Endothelial cell of umbilical vein (primary cell): ENCODE measurements at regions not wholly inside any gene's neighbourhood (a gene's known extent, or its start where the extent isn't known, plus 50 kb on each side); places are given as distances from the start of the nearest gene placed in this dataset.

Experiments used
- CTCF ChIP-seq, 2 donors: IDR thresholded peaks; 1 replicate in 1 of 2; 2 replicates in 1 of 2; pipeline ENCODE4 v1.5.1; 2011; ENCODE audit warnings: low read length in 2 of 2, mild to moderate bottlenecking in 2 of 2, moderate library complexity in 2 of 2, control low read depth in 1 of 2, inconsistent platforms in 1 of 2, low read depth in 1 of 2; ENCODE audit not compliant: insufficient read depth in 1 of 2; ENCODE audit errors: extremely low read depth in 1 of 2
- EZH2 ChIP-seq: IDR thresholded peaks from 2 replicates; pipeline ENCODE4 v1.6.1; 2012; ENCODE audit warnings: borderline replicate concordance, low read depth, mild to moderate bottlenecking, moderate library complexity, low read length, inconsistent platforms; ENCODE audit not compliant: severe bottlenecking
- FOS ChIP-seq: IDR thresholded peaks from 2 replicates; pipeline ENCODE4 v1.6.1; 2011; ENCODE audit warnings: mild to moderate bottlenecking, low read length, moderate library complexity, borderline replicate concordance; ENCODE audit not compliant: insufficient read depth
- GATA2 ChIP-seq: IDR thresholded peaks from 2 replicates; pipeline ENCODE4 v1.7.0; 2011; ENCODE audit warnings: low read depth, mild to moderate bottlenecking, moderate library complexity, mixed read lengths, low read length; ENCODE audit not compliant: insufficient read length, insufficient read depth
- JUN ChIP-seq: IDR thresholded peaks from 2 replicates; pipeline ENCODE4 v1.6.1; 2011; ENCODE audit warnings: borderline replicate concordance, low read depth; ENCODE audit not compliant: insufficient read length, insufficient read depth
- MAX ChIP-seq: IDR thresholded peaks from 2 replicates; pipeline ENCODE4 v1.6.1; 2011; ENCODE audit not compliant: insufficient read depth, insufficient read length
- MYC ChIP-seq: IDR thresholded peaks from one replicate; pipeline ENCODE4 v1.6.1; 2011; ENCODE audit warnings: mild to moderate bottlenecking, low read depth, low read length
- POLR2A ChIP-seq: IDR thresholded peaks from 2 replicates; pipeline ENCODE4 v1.6.1; 2012; ENCODE audit warnings: low read depth, mild to moderate bottlenecking, control low read depth, low read length
- POLR2AphosphoS5 ChIP-seq: IDR thresholded peaks from 2 replicates; pipeline ENCODE4 v1.6.1; 2012; ENCODE audit warnings: low read depth, mild to moderate bottlenecking, control low read depth, low read length, moderate library complexity; ENCODE audit not compliant: insufficient read depth

GRCh38 chr2:65932571-65932970, 500.2 kb upstream of the SPRED2 start:
- no peak for TF ChIP-seq CTCF (IDR thresholded peaks at IDR 0.05; ENCODE audit: extremely low read depth in 1 of 2, insufficient read depth in 1 of 2, low read depth in 1 of 2, low read length in 2 of 2)
- no peak for TF ChIP-seq EZH2
- TF ChIP-seq MYC = no peak
- no peak for TF ChIP-seq POLR2AphosphoS5
- no peak for TF ChIP-seq POLR2A
- TF ChIP-seq MAX = no peak
- no peak for TF ChIP-seq FOS
- no peak for TF ChIP-seq JUN
- TF ChIP-seq GATA2 = no peak
